Ishikawa (cell line): ENCODE measurements at regions not wholly inside any gene's neighbourhood (a gene's known extent, or its start where the extent isn't known, plus 50 kb on each side); places are given as distances from the start of the nearest gene placed in this dataset.

Source experiments
- CEBPB ChIP-seq: IDR thresholded peaks from 2 replicates; pipeline ENCODE4 v1.6.1; 2012
- CREB1 ChIP-seq: IDR thresholded peaks from 2 replicates; pipeline ENCODE4 v1.6.1; 2012; ENCODE audit warnings: low read depth
- EGR1 ChIP-seq: IDR thresholded peaks from 2 replicates; pipeline ENCODE4 v1.6.1; 2012
- MAX ChIP-seq: IDR thresholded peaks from 2 replicates; pipeline ENCODE4 v1.6.1; 2012
- NFIC ChIP-seq: IDR thresholded peaks from 2 replicates; pipeline ENCODE4 v1.6.1; 2012
- RAD21 ChIP-seq: IDR thresholded peaks from 2 replicates; pipeline ENCODE4 v1.6.1; 2012; ENCODE audit warnings: low read depth
- REST ChIP-seq: IDR thresholded peaks from 2 replicates; pipeline ENCODE4 v1.6.1; 2012; ENCODE audit warnings: low read depth, mild to moderate bottlenecking
- TAF1 ChIP-seq: IDR thresholded peaks from 2 replicates; pipeline ENCODE4 v1.6.1; 2012; ENCODE audit warnings: low read depth, mild to moderate bottlenecking
- TEAD4 ChIP-seq: IDR thresholded peaks from 2 replicates; pipeline ENCODE4 v1.6.1; 2012
- USF1 ChIP-seq: IDR thresholded peaks from 2 replicates; pipeline ENCODE4 v1.6.1; 2012
- YY1 ChIP-seq: IDR thresholded peaks from 2 replicates; pipeline ENCODE4 v1.6.1; 2012; ENCODE audit warnings: low read depth

- no peak for TF ChIP-seq YY1
- no peak for TF ChIP-seq CREB1
- TF ChIP-seq MAX, result no peak
- TF ChIP-seq REST, result no peak
- no peak for TF ChIP-seq TEAD4
- no peak for TF ChIP-seq EGR1
- no peak for TF ChIP-seq TAF1
- TF ChIP-seq RAD21, result no peak
- TF ChIP-seq CEBPB, result no peak
- TF ChIP-seq USF1, result no peak
- no peak for TF ChIP-seq NFIC
Observed at GRCh38 chr1:104797982-104798381, 1048.3 kb downstream of the AMY1C start.
